RWPE2 (cell line): ENCODE measurements at regions not wholly inside any gene's neighbourhood (a gene's known extent, or its start where the extent isn't known, plus 50 kb on each side); places are given as distances from the start of the nearest gene placed in this dataset.

ENCODE experiments used
- ATAC-seq: fragments of 200-7000 bp; cut with Tn5 transposase; 3 replicates; pipeline ENCODE4 v1.9.1; 2021; ENCODE audit warnings: low read depth
- DNase-seq: peaks from one replicate; pipeline ENCODE4 v3.0.0-alpha.2; 2020; ENCODE audit warnings: low spot score
- H3K27ac ChIP-seq: fragments of 450-650 bp; 2 replicates; pipeline ENCODE4 v1.5.1; 2017; ENCODE audit warnings: mild to moderate bottlenecking; ENCODE audit not compliant: poor library complexity, severe bottlenecking
- H3K27me3 ChIP-seq: fragments of 250-450 bp; sonication (Bioruptor Pico); 2 replicates; pipeline ENCODE4 v1.5.1; 2021; ENCODE audit warnings: mild to moderate bottlenecking, moderate library complexity; ENCODE audit not compliant: insufficient read depth, poor library complexity, severe bottlenecking
- H3K36me3 ChIP-seq: fragments of 250-450 bp; sonication (Bioruptor Pico); 2 replicates; pipeline ENCODE4 v1.5.1; 2020; ENCODE audit warnings: low read depth, mild to moderate bottlenecking, moderate library complexity
- H3K4me1 ChIP-seq: fragments of 250-450 bp; sonication (Bioruptor Pico); 2 replicates; pipeline ENCODE4 v1.5.1; 2021; ENCODE audit warnings: mild to moderate bottlenecking, moderate library complexity; ENCODE audit not compliant: insufficient read depth, poor library complexity, severe bottlenecking
- H3K4me3 ChIP-seq: fragments of 250-450 bp; sonication (Bioruptor Pico); 2 replicates; pipeline ENCODE4 v1.5.1; 2021; ENCODE audit warnings: mild to moderate bottlenecking, moderate library complexity; ENCODE audit not compliant: severe bottlenecking
- H3K9me3 ChIP-seq: fragments of 250-450 bp; sonication (Bioruptor Pico); 2 replicates; pipeline ENCODE4 v1.5.1; 2021; ENCODE audit warnings: mild to moderate bottlenecking, moderate library complexity; ENCODE audit not compliant: severe bottlenecking
- TF ChIP-seq, protein P1 (sequence below): fragments of 450-650 bp; IDR thresholded peaks from one replicate; pipeline ENCODE4 v1.5.1; 2017; ENCODE audit warnings: mild to moderate bottlenecking, moderate library complexity; ENCODE audit not compliant: poor library complexity, severe bottlenecking

GRCh38 chr12:70032076-70032475 lies 207.0 kb downstream of the MYRFL start:
- no peak overlapping the region for H3K27ac ChIP-seq
- H3K27me3 ChIP-seq = no peaks in the 10 kb centered on the region
- TF ChIP-seq, protein P1, sequence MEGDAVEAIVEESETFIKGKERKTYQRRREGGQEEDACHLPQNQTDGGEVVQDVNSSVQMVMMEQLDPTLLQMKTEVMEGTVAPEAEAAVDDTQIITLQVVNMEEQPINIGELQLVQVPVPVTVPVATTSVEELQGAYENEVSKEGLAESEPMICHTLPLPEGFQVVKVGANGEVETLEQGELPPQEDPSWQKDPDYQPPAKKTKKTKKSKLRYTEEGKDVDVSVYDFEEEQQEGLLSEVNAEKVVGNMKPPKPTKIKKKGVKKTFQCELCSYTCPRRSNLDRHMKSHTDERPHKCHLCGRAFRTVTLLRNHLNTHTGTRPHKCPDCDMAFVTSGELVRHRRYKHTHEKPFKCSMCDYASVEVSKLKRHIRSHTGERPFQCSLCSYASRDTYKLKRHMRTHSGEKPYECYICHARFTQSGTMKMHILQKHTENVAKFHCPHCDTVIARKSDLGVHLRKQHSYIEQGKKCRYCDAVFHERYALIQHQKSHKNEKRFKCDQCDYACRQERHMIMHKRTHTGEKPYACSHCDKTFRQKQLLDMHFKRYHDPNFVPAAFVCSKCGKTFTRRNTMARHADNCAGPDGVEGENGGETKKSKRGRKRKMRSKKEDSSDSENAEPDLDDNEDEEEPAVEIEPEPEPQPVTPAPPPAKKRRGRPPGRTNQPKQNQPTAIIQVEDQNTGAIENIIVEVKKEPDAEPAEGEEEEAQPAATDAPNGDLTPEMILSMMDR = no peak
- ATAC-seq (no peak), DNase-seq (no peak)
- no peak overlapping the region for H3K4me3 ChIP-seq
- no peaks in the 10 kb centered on the region for H3K36me3 ChIP-seq
- no peaks in the 10 kb centered on the region for H3K4me1 ChIP-seq
- peaks cover 3% of the 10 kb centered on the region for H3K9me3 ChIP-seq

GRCh38 chr12:70033310-70033709 lies 208.3 kb downstream of the MYRFL start:
- TF ChIP-seq, protein P1 = no peak
- no peak for ATAC-seq
- no peaks in the 10 kb centered on the region for H3K36me3 ChIP-seq
- H3K9me3 ChIP-seq = peaks cover 3% of the 10 kb centered on the region
- H3K27me3 ChIP-seq = no peaks in the 10 kb centered on the region
- H3K27ac ChIP-seq = no peak overlapping the region
- no peak for DNase-seq
- H3K4me3 ChIP-seq = no peak overlapping the region
- H3K4me1 ChIP-seq = no peaks in the 10 kb centered on the region

DNA sequence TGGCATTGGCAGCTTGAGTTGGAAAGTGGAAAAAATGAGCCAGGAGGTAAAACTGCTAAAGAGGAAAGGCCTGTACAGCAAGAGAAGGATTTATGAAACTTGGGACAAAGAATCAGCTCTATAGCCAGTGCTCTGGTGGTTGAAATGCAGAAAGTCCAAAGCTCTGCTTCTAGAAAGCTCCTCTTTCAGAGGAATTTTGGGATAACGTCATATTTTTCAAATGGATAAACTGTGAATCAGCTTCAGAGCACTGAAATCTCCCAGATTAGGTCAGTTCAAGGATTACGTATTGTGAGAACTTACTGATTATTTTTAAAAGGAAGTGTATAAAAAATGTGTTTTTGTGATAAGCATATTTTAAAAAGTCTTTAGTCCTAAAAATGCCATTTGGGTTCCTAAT lies 203.1 kb upstream of the CNOT2 start:
- DNase-seq = no peak

GRCh38 chr12:70042675-70043074 lies 200.6 kb upstream of the CNOT2 start:
- Histone ChIP-seq H3K36me3 (no peaks in the 10 kb centered on the region), H3K27me3 (no peaks in the 10 kb centered on the region), H3K4me1 (peaks cover 4% of the 10 kb centered on the region), H3K27ac (no peak overlapping the region), H3K4me3 (no peak overlapping the region), H3K9me3 (no peaks in the 10 kb centered on the region)
- ATAC-seq (no peak), DNase-seq (no peak)
- TF ChIP-seq, protein P1 = no peak

More for the DNA sequence above, 203.1 kb upstream of the CNOT2 start:
- no peak for ATAC-seq
- H3K36me3 ChIP-seq = no peaks in the 10 kb centered on the region
- H3K4me3 ChIP-seq = no peak overlapping the region
- H3K4me1 ChIP-seq = no peaks in the 10 kb centered on the region
- no peaks in the 10 kb centered on the region for H3K9me3 ChIP-seq
- TF ChIP-seq, protein P1 = no peak
- H3K27ac ChIP-seq = no peak overlapping the region
- no peaks in the 10 kb centered on the region for H3K27me3 ChIP-seq

DNA sequence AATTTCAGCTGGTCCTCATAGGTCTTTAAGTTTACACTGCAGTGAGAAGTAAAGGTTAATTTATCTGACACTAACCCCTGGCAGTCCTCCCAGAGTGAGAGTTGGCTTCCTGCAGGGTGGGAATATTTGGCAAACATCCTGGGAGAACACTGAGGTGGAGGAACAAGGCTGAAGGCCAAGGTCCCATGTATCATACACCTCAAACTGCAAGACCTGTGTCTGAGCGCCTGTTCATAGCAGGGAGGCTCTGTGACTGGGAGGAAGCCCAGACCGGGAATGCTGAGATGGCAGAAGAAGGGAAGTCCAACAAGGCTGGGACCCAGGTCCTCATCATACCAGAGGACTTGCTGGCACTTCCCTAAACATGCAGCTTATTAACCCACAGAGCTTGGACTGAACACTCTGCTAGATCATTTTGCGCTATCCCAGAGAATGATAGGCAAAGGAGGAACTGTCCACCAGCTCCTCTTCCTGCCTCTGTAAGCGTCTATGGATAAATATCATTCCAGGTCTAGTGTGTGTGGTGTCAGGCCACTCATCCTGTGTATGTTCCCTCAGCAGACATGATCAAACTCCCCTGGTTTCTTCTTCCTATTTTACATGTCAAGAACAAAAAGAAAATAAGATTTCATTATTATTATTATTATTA lies 199.6 kb upstream of the CNOT2 start:
- H3K4me3 ChIP-seq = no peak overlapping the region
- DNase-seq (no peak), ATAC-seq (no peak)
- no peaks in the 10 kb centered on the region for H3K36me3 ChIP-seq
- no peaks in the 10 kb centered on the region for H3K27me3 ChIP-seq
- H3K9me3 ChIP-seq = no peaks in the 10 kb centered on the region
- H3K4me1 ChIP-seq = peaks cover 4% of the 10 kb centered on the region
- no peak overlapping the region for H3K27ac ChIP-seq
- TF ChIP-seq, protein P1 = no peak
